ENCODE measurements at regions not wholly inside any gene's neighbourhood (a gene's known extent, or its start where the extent isn't known, plus 50 kb on each side); places are given as distances from the start of the nearest gene placed in this dataset.

DNA sequence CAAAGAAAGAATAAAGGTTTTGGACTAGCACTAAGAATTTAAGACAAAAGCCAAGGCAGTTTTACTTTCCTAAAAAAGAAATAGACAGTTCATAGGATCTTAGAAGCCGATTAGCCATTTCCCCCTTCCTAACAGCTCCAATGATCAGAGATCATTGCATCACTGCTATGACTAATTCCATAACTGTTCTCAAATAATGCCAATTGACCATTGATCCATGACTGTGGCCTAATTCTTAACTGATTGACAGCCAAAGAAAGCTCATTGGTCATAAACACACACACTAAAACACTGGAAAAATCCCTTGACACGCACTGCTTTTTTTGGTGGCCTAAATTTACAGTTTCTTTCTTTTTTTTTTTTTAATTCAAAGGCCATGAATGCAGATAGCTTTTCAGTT, 345.0 kb upstream of the ACVR2A start:
- DNase-seq, result no peak

DNA sequence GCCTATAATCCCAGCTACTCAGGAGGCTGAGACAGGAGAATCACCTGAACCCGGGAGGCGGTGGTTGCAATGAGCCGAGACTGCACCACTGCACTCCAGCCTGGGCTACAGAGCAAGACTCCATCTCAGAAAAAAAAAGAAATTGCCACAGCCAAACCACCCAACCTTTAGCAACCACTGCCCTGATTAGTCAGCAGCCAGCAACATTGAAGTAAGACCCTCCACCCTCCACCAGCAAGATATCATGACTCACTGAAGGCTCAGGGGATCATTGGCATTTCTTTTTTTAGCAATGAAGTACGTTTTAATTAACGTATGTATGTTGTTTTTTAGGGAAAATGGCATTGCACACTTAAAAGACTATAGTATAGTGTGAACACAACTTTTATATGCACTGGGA, 349.1 kb upstream of the ACVR2A start:
- DNase-seq, result no peak

DNA sequence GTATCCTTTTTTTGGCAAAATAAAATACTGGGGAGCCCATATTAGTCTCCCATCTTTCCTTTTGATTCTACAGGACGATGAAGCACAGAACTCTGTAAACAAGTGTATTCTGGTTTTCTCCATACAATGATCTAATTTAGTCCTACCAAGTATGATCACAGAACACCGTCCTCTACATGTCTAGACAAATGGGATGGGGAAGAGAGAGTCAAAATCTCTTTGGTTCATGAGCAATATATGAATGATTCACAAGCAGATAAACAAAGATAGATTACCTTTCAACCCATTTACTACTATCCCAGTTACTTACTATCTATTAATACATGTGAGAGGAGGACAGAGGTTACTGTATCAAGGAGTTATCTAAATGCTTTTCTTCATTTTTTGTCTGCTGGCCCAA, 352.4 kb upstream of the ACVR2A start:
- no peak for DNase-seq

DNA sequence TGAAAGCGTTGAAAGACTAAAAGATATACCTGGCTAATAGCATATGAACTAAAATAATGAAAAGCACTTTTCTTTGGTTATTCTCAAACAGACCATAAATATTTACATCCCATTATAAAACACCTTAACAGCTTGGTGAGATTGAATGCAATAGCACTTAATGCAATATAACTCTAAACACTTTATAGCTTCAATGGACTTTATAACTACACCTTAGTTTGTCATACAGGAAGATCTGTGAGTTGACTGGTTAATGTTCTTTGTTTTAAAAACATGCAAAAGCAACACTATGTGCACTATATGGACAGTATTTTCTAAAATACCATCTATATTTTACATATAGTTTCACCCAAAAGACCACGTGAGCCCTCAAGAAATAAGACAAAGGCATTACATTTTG, 353.3 kb upstream of the ACVR2A start:
- no peak for DNase-seq

DNA sequence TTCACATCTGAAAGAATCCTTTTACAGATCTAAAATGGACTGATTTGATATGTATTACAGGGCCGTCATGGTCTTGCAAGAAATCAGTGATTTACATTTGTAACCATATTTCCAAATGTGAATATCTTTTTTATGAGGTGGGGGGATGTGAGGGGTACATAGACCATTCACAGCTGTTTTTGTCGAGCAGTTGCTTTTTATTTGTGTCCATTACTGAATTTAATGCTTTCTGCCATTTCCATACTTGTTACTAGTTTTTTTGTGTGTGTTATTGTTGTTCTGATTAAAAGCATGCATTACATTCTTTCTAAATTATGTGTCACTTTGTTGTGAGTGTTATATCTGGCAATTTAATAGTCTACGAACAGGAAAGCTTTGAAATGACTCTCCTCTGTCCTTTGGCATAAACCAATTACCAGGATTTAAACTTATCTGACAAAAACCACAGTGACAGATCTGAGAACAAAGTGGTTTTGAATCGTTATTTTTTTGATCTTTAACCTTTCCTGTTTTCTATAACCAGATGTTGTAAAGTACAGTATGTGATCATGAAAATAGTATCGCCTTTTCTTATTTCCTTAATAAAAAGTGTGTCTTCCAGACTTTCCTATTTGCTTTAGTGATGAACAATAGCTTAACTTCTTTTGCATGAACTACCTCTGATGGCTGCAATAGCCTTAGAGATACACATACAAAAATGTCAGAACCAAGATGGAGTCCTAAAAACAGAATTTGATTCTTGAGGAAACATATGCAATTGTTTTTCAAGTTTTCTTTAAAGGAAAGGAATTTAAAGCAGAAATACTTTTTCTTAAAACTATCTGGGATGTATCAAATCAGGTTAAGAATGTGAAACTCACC, 354.2 kb upstream of the ACVR2A start:
- no peak for DNase-seq

DNA sequence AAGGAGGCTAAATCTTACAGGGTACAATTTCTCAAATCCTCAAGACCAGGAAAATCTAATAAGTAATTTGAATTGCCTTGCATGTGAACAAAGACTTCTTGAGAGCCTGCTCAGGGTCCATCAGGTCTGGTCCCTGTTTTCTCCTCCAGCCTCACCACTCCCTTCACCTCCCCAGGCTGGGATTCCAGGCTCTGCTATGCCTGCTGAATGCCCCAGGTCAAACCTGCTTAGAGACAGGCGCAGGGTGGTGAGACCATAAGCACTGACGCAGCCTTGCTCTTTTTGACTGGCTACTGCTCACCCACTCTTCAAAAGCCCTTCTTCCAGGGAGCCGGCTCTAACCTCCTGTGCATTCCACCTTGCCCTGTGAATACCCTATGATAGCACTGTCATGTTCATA, 356.4 kb upstream of the ACVR2A start:
- no peak for DNase-seq

DNA sequence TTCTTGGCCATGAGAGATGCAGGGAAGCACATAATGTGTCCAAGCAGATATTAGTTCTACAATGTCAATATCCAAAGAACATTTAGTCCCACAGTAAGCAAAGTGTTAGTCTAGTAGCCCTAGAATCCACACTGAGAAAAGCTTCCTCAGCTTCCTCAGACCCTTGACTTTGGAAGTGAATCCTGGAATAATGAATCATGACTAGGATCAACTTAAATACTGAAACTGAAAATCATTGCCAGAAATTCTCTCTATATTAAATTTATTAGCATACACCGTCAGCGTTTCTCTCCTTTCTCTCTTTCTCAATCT, 356.9 kb upstream of the ACVR2A start:
- no peak for DNase-seq

DNA sequence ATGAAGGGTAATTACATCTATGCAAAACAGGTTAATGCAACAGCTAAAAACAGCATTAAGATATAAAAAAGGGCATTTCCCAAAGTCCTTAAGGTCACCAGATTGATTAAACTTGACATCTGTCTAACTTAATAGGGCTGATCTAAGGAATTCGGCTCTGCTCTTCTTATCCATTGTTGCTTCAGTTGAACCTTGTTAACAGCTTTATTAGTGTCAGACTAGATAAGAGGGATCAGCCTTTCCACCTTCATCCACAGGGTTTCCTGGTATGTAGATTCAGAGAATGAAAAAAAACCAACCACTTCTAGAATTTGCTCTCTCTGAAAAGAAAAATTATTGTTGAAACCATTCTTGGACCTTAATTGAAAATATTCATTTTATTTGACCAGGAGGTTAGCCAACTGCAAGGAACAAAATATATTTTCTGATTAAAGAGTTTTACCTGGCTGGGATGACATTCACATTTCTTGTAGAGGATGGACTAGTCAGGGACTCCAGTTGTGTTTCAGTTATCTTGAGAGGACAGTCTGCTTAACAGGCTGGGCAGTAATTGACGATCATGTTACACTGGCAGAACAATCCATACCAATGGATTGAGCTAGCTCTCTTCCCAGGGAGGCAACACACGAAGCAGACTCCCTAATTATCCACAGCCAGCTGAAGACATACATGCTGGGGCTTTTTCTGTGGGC, 357.4 kb upstream of the ACVR2A start:
- no peak for DNase-seq

DNA sequence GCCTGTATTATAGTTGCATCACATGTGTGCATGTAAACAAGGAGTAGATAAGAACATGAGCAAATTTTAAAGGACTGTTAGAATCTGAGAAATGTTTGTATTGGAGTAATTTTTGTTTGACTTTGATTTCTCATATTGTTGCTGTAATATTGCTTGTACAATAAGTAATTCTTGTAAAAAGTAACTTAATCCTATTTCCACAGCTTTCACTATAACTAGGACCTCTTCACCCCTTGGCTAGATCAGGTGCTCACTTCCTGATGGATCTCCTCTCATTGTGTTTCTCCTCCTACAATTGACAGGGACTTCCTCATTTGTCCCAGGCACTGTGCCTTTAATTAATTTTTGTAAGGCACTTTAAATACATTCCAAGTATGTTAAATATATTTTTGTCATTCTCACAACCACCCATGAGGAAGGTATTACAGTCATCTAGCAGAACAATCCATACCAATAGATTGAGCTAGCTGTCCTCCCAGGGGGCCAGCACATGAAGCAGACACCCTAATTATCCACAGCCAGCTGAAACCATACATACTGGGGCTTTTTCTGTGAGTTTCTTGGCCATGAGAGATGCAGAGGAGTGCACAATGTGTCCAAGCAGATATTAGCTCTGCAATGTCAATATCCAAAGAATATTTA, 359.5 kb upstream of the ACVR2A start:
- no peak for DNase-seq

DNA sequence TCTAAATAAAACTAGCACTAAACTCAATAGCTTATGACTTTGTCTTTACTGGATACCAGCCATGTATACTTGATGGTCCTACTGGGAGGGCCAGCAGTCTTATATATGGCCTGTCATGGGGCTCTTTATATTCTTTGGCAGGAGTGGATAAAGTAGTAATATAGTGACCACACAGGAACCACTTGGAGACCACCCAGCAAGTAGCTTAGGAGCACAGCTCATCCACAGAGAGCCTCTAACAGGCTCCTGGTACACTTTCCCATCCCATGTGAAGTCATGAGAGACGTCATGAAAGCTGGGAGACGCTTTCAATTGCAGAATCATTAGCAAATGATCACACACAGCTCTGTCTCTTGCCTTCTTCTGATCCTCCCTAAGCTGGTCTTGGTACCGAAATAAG, 360.9 kb upstream of the ACVR2A start:
- DNase-seq, result no peak

DNA sequence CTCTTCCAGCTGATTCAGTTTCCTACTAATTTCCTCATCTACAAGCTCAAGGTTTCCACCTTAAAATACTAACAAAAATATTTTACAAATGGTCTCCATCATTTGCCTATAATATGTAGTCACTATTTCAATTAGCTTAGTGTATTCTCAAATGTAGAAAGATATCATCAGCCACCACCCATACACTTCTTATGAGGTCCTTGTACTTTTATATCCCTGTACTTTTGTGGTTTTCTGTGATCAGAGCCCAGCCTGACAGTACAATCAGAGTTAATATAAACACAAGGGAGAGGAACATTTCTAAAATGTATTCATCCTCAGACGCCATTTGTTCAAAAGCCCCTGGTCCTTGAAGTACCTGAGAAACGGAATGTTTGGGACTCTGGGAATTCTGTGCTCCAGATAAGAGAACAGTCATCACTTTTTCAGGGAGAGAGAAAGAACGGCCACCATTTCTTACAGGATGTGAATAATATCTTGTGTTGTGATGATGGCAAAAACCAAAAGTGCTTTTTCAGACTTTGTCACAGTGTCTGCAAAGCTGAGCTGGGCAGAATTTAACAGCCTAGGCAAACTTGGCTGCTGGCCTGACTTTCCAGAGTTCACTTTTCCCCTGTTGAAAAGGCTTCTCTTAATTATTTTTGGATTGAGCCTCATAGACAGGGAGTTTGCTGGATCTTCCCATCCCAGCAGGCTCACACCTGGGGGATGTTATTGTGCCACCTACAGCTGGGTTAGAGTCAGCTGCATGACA, 361.7 kb upstream of the ACVR2A start:
- no peak for DNase-seq

DNA sequence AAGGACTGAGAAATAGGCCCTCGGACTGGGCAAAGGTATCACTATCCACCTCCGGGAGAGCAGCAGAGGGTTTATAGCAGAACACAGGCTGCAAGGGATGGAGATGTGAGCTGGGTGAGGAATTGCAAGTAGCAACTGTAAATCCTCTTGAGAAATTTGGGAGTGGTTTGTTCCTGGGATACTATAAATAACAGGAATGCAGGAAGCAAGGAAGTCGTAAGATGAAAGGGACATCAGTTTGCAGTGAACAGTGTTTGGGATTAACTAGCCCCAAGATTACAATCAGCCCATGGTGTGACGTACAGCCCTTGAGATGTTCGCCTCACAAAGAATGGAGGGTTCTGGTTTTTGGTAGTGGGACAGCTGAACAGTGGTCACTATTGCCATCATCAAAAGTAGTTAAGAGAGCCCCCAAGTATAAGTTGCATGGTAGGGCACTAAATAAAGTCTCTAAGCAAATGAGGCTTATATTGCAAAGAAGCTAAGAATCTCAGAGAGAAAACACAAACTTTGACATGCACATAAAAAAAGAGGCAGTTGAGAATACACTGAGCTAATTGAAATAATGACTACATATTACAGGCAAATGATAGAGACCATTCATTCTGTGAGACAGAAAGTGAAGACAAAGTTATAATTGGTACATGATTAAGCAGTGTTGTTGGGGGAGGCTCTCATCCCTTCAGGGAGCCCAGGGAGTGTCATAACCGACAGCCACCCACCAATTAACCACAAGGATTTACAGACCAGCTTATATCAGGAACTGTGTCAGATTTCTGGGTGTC, 362.5 kb upstream of the ACVR2A start:
- DNase-seq, result no peak

DNA sequence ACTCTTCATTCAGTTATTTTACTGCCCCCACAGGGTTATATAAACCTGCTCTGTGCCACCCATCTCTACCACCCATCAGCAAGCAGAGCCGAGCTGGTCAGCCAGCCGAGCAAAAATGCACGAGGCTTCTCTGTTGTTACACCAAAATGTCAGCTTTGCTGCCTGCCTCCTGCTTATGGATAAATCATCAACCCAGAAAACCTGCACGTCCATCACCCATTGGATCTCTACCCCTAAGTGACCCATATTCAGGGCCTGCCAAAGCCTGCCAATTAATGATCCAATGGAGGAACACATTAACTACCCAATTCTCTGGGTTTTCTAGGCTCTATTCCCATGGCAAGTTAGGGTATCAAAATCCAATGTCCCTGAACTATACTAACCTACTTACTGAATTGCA, 365.5 kb upstream of the ACVR2A start:
- no peak for DNase-seq

DNA sequence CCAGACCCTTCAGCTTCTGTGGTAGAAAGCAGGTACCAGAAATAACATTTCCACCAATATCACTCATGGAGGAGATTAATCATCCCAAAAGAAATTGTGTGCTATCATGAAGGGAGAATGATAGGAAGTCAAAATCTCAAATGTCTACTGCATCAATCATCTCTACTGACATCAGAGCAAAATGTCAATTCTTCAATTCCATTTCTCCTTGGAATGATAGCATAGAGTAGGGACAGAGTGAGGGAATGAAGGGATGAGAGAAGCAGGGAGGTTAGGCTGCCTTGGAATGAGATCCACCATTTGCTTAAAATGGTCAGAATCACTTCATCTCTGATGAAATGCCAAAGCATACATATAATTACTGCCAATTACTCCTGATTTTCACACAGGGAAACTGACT, 371.8 kb upstream of the ACVR2A start:
- DNase-seq, result no peak

DNA sequence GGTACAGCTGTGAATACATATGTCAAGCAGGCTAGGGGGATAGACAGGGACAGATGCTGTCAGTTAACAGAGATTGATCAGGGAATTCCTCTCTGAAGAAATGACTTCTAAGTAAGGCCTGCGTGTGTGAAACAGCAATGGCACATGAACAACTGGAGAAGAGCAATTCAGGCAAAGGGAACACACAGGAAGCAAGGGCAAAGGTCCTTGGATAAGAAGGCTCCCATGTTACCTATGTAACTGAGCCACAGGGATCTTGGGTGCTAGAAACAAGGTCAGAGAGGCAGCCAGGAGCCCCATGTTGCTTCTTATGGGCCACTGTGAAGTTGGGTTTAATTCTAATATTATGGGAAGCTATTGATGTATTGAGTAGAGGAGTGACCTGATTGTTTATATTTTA, 373.7 kb upstream of the ACVR2A start:
- no peak for DNase-seq

DNA sequence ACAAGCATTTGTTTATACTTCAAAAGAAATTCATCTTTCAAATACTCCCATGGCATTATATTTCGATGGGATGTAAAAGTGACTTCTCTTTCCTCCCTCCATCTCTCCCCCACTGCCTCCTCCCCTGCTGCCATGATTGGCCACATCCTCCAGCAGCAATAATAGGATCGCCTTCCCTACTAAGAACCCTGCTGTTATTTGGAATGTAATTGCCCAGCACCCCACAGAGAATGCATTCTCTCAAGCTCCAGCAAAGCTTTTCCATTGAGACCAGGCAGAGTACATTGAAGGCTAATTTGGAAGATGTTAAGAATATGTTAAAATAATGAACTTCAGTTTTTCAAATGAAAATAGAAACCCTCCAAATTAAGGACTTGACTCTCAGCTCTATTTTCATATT, 375.4 kb upstream of the ACVR2A start:
- DNase-seq, result no peak

DNA sequence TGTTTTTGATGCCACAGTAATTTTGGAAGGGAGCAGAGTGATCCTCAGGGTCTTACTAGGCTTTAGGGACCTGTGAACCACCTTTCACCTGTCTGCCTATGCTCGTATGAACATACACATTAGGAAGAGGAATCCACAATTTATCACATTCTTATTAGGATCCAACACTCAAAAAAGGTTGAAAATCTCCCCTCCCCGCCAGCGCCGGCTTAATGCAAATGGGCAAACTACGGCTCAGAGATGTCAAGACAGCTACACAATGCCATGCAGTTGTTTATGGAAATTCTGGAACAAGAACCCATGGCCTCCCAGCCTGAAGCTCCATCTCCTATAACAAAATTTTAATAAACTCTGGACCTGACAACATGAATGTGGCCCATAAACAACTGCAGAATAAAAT, 375.9 kb upstream of the ACVR2A start:
- DNase-seq, result no peak

DNA sequence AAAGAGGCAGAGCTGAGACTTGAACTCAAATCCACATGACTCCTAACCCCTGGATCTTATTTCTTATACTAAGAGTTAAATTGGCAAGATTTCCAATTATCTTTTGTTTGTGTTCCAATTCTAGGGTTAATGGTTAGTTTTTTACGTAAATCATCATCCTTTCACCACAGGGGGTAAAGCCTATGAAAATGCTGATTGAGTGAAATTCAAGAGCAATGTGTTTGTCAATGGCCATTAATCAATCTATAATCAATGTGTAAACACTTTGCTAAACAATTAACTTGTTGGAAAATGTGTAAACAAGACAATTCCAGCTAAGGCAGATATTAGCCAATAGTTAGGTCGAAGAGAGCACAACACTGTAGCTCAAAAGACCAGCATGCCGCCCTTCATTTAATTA, 376.5 kb upstream of the ACVR2A start:
- no peak for DNase-seq

DNA sequence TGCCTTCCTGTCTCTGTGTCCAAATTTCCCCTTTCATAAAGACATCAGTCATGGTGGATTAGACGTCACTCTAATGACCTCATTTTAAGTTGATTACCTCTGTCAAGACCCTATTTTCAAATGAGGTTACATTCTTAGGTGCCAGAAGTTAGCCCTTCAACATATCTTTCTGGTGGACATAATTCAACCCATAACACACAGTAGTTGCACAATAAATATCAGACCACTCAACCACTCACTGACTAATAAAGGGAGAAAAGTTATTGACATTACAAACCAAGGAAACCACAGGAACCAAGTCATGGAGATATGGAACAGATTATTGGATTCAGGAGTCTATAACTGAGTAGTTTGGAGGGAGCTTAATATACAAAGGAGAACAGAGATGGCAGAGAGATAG, 377.4 kb upstream of the ACVR2A start:
- DNase-seq, result no peak

DNA sequence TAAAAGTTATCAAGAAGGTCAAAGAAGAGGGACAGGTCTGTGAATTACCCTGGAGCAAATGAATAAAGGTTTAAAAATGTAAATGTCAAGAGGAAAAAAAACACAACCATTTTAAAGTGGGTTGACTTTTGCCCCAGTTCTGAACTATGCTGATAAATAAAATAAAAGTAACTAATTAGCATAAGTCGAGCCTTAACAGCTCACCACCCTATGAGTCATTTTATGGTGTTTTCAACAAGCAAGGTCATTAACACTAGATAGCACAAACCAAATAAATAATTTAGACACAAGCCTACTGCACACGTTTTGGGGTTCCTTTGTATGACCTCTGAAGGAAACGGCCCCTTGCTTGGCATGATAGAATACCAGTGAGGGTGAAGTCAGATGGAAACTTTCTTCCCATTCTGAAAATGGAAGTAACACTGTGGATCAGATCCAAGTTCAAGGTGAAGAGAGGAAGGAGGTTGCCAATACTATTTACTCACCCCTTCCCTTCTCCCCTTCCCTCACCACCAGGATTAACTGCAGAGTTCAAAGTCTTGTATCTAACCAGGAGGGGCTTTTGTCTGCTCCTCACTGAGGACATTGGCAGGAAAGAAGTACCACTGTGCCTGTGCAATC, 380.0 kb upstream of the ACVR2A start:
- DNase-seq, result no peak

DNA sequence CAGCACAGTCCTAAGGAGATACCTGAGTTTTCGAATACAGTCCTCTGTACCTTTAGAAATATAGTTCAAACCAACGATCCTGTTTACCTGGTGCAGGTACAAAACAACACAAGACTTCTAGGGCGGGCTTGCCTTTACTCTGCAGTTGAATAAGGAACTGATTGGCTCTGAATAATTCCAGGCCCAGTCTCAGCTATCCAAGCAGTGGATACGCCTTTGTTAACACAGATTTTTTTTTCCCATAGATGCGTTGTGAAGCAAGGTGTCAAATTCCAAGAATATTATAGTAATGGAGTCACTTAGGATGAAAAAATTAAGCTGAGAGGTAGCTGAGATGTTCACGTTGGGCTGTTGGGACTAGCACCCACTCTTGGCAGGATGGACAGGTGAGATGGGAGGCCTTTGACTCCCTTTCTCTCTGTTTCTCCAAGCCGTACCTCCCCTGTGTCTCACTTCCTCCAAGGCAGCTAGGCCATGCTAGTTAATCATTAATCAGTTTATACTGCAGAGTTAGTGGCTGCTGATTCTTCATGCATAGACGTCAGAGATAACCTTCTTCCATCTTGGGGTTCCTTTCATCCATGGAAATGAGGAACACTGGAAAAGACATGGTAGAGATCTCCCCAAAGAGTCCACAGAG, 380.8 kb upstream of the ACVR2A start:
- DNase-seq, result no peak

DNA sequence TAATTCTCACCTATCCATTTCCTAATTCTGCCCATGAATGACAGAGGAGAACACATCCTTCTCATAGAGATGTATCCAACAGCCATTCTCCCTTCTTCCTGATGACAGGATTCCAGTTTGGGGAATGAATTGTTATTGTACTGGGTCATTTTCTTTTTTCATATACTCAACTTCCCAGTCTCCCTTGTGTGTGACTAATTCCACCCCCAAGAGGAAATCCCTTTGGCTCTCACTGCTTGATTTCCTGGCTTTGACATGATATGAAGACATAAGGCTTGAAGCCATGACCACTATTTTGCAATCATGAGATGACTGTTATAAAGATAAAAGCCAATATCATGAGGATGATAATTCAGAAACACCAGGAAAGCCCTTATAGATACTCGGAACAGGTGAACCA, 384.7 kb upstream of the ACVR2A start:
- DNase-seq, result no peak
